Epidermal melanocyte (primary cell): ENCODE measurements at regions not wholly inside any gene's neighbourhood (a gene's known extent, or its start where the extent isn't known, plus 50 kb on each side); places are given as distances from the start of the nearest gene placed in this dataset.

Experiments used
- DNase-seq: peaks from one replicate; pipeline ENCODE4 v3.0.0; 2011; ENCODE audit warnings: low spot score; ENCODE audit not compliant: insufficient read length

- DNase-seq = no peak
Measured at GRCh38 chr13:40404407-40404806, 262.0 kb downstream of the FOXO1 start.

- no peak for DNase-seq
Measured at GRCh38 chr13:40404967-40405716, 261.3 kb downstream of the FOXO1 start.

- no peak for DNase-seq
Measured at GRCh38 chr13:40406405-40407120, 259.9 kb downstream of the FOXO1 start.

DNA sequence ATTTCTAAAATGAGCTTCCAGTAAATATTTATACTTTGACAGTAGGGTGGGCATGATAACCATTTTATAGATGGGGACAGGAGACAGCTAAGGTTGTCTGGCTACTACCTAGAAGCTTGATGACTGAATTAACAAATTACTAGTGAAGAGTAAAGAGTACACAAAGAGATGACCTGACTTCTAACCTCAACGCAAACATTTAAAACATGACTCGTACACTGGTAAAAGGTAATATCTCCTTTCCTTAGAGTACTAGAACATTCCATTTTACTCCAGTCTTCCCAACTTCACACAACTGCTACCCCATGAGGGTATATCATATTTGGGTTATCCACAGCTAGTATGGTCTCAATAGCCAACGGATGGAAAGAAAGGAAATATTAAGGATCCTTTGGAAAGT, 258.9 kb downstream of the FOXO1 start:
- DNase-seq = no peak

GRCh38 chr13:40408602-40409001, 257.8 kb downstream of the FOXO1 start:
- DNase-seq = no peak

DNA sequence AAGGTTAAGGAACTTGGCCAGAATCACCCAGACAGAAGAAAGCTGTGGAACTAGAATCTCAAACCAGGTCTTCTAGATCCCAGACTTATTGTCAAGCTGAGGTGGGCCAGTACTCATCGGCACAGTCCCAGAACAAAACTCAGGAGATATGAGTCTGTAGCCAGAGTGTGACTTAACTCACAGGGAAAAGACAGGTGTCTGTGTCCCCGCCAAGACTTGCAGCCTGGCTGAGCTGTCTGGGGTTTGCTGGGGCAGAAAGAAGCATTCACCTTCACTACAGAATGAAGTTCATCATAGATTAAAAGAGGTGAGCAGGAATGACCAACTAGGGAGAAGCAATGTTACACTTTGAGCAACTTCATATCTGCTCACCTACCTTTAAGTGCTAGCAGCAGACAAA, 257.2 kb downstream of the FOXO1 start:
- no peak for DNase-seq

- DNase-seq = no peak
Measured at GRCh38 chr13:40410315-40410714, 256.1 kb downstream of the FOXO1 start.

DNA sequence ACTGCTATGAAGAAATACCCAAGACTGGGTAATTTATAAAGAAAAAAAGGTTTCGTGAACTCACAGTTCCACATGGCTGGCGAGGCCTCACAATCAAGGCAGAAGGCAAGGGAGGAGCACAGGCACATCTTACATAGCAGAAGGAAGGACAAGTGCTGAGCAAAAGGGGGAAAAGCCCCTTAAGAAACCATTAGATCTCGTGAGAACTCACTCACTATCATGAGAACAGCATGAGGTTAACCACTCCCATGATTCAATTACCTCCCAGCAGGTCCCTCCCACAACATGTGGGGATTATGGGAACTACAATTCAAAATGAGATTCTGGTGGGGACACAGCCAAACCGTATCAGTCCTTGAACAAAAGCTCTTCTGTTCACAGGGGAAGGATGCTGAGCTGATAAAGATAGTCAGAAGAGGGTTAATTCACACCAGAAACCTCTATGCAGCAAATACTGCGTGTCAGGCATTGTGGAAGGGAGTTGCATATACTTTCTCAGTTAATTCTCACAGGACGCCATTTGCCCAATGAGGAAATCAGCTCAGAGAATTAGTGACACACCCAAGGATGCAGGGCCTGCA, 246.2 kb downstream of the FOXO1 start:
- DNase-seq = no peak

DNA sequence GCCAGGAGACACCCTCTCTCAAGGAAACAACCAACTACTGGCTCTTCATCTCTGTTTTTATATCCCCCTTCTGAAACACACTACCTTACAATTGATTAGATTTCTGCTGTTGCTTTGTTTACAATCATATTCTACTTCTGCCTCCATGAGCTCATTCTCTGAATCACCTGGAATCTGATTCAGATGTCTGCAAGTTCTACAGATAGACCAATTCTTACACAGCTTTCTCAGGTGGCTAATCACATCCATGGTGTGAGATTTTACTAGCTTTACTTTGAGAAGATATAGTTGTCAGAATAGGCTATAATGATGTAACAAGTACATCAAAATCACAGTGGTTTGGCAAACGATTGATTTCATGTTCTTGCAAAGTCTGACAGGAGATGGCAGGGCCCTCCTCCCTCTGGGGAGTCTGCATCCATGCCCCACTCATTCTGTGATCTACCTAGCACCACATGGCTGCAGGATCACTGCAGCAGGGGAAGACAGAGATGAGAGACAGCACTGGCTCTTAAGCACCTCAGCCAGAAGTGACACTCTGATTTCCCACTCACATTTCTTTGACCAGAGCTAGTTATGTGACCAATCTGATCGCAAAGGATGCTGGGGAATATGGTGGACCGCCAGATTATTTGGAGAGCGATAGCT, 243.7 kb downstream of the FOXO1 start:
- no peak for DNase-seq

GRCh38 chr13:40428354-40428753, 238.1 kb downstream of the FOXO1 start:
- DNase-seq = no peak

GRCh38 chr13:40429706-40430545, 236.5 kb downstream of the FOXO1 start:
- no peak for DNase-seq

GRCh38 chr13:40432018-40432978, 234.1 kb downstream of the FOXO1 start:
- no peak for DNase-seq

DNA sequence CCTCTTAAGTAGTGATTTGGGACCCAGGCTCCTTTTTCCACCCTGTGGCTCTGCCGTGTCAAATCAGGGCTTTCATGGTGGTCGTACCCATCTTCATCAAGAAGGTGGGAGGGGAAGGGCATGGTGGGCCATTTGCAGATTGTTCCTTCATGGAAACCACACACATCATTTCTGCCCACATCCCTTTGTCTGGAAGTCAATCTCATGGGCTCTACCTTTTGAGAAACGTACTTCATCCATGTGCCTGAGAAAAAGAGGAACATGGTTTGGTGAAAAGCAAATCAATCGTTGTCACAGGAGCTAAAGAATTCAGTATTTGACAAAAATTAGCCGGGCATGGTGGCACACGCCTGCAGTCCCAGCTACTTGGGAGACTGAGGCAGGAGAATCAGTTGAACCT, 233.4 kb downstream of the FOXO1 start:
- DNase-seq = no peak

DNA sequence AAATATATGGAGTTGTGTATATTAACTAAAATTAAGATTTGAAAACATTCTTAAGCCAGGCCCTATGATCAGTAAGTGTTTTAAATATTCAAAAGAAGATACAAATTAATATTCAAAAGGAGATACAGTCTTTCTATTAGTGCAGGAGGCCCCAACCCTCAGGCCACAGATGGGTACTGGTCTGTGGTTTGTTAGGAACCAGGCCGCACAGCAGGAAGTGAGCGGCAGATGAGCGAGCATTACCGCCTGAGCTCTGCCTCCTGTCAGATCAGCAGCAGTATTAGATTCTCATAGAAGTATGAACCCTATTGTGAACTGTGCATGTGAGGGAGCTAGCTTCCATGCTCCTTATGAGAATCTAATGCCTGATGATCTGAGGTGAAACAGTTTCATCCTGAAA, 232.9 kb downstream of the FOXO1 start:
- no peak for DNase-seq

GRCh38 chr13:40434516-40435397, 231.7 kb downstream of the FOXO1 start:
- DNase-seq = no peak

- no peak for DNase-seq
Measured at GRCh38 chr13:40438022-40438680, 228.3 kb downstream of the FOXO1 start.

- no peak for DNase-seq
Measured at GRCh38 chr13:40438999-40439797, 227.2 kb downstream of the FOXO1 start.

- DNase-seq = no peak
Measured at GRCh38 chr13:40439928-40440327, 226.5 kb downstream of the FOXO1 start.
